ENCODE measurements at regions not wholly inside any gene's neighbourhood (a gene's known extent, or its start where the extent isn't known, plus 50 kb on each side); places are given as distances from the start of the nearest gene placed in this dataset.
A peak's percentile ranks its signal among the peaks of the same experiment; 100 is the strongest.

DNA sequence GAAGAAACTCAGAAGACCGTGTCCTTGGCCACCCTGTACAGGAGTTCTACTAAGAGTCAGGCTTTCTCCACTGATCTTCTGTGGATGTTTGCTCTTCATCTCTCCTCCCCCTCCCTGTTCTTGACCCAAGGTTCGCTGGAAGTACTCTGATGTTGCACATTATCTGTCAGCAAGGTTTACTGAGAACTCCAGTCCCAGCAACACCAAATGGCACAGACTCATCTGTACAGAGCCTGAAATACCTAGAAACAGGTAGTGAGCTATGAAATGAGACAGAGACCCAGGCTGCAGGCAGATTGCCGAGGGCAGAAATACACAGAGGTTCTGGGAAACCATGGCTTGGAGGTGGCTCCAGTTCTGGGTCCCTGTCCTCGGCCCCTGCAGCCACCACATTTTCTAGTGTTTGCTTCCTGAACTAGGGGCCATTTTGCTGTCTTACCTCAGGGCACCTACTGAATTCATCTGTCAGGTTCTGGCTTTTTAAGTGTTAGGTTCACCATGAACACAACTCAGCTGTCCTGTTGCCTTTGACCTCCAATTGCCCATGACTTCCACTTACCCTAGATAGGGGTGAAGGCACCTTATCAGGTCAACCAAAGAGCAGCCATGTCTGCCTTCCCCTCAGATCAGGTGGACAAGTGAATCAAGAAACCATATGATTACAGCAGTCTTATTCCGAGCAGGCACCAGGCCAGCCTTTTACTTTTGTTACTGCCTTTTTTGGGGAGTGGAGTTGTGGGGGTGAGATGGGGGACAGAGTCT lies 92.2 kb downstream of the CDC7 start:
- Histone ChIP-seq H3K4me3 (ENCODE audit: low read length) (no peak overlapping the region), H3K36me3 (ENCODE audit: insufficient read depth, low read length) (no peaks in the 10 kb centered on the region), H3K4me1 (ENCODE audit: control insufficient read depth, insufficient read depth, low read length) (no peaks in the 10 kb centered on the region), H3K9me3 (replicated peaks; ENCODE audit: low read length) (no peaks in the 10 kb centered on the region), H3K9ac (ENCODE audit: low read depth, low read length) (no peak overlapping the region), H3K27me3 (ENCODE audit: control insufficient read depth, insufficient read depth, low read length) (peaks cover 3% of the 10 kb centered on the region), H3K4me2 (ENCODE audit: low read length) (no peak overlapping the region)

DNA sequence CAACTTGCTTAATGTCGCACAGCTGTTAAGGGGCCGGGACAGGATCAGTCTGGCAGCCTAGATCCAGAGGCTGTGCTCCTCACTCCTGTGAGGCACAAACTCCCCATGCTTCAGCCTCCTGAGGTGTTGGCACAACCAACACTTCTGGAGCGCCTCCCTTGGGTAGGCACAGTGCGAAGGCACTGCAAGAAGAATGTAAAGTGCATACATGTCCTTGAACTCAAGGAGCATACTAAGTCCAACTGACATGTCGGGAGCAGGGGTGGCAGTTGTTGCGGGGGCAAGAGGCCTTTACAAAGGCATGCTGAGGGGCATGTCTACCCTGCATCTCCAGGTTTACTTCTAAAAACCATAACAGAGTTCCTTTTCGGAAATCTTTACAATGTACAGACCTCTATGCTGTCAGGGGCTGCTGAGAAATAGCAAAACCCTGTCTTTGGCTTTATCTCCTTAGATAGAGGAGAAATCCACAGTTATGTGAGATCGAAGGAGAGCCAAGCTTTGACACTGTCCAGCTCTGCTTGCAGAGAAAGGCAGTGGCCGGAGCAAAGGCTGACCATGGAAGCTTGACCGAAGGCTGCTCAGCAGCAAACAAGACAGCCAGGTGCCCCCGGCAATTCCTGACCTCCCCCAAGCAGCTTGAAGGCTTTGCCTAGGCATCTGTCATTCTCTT lies 93.9 kb downstream of the CDC7 start:
- peaks cover 3% of the 10 kb centered on the region for H3K27me3 ChIP-seq (ENCODE audit: control insufficient read depth, insufficient read depth, low read length)
- H3K4me2 ChIP-seq (ENCODE audit: low read length): no peak overlapping the region
- no peaks in the 10 kb centered on the region for H3K36me3 ChIP-seq (ENCODE audit: insufficient read depth, low read length)
- no peaks in the 10 kb centered on the region for H3K4me1 ChIP-seq (ENCODE audit: control insufficient read depth, insufficient read depth, low read length)
- H3K9me3 ChIP-seq (replicated peaks; ENCODE audit: low read length): no peaks in the 10 kb centered on the region
- no peak overlapping the region for H3K4me3 ChIP-seq (ENCODE audit: low read length)
- H3K9ac ChIP-seq (ENCODE audit: low read depth, low read length): no peak overlapping the region

GRCh38 chr1:91596474-91596873 lies 95.8 kb downstream of the CDC7 start:
- no peaks in the 10 kb centered on the region for H3K36me3 ChIP-seq (ENCODE audit: insufficient read depth, low read length)
- H3K27me3 ChIP-seq (ENCODE audit: control insufficient read depth, insufficient read depth, low read length): no peaks in the 10 kb centered on the region
- H3K9me3 ChIP-seq (replicated peaks; ENCODE audit: low read length): no peaks in the 10 kb centered on the region
- no peak overlapping the region for H3K4me3 ChIP-seq (ENCODE audit: low read length)
- H3K4me1 ChIP-seq (ENCODE audit: control insufficient read depth, insufficient read depth, low read length): no peaks in the 10 kb centered on the region
- no peak overlapping the region for H3K4me2 ChIP-seq (ENCODE audit: low read length)
- no peak overlapping the region for H3K9ac ChIP-seq (ENCODE audit: low read depth, low read length)

- Histone ChIP-seq H3K9ac (ENCODE audit: low read depth, low read length) (no peak overlapping the region), H3K4me3 (ENCODE audit: low read length) (no peak overlapping the region), H3K36me3 (ENCODE audit: insufficient read depth, low read length) (no peaks in the 10 kb centered on the region), H3K9me3 (replicated peaks; ENCODE audit: low read length) (no peaks in the 10 kb centered on the region), H3K27me3 (ENCODE audit: control insufficient read depth, insufficient read depth, low read length) (no peaks in the 10 kb centered on the region), H3K4me2 (ENCODE audit: low read length) (no peak overlapping the region), H3K4me1 (ENCODE audit: control insufficient read depth, insufficient read depth, low read length) (no peaks in the 10 kb centered on the region)
Observed at GRCh38 chr1:91597215-91597614, 96.6 kb downstream of the CDC7 start.

- Histone ChIP-seq H3K9me3 (replicated peaks; ENCODE audit: low read length) (no peaks in the 10 kb centered on the region), H3K9ac (ENCODE audit: low read depth, low read length) (no peak overlapping the region), H3K36me3 (ENCODE audit: insufficient read depth, low read length) (no peaks in the 10 kb centered on the region), H3K4me3 (ENCODE audit: low read length) (no peak overlapping the region), H3K4me1 (ENCODE audit: control insufficient read depth, insufficient read depth, low read length) (peaks cover 8% of the 10 kb centered on the region), H3K4me2 (ENCODE audit: low read length) (no peak overlapping the region), H3K27me3 (ENCODE audit: control insufficient read depth, insufficient read depth, low read length) (no peaks in the 10 kb centered on the region)
Observed at GRCh38 chr1:91600431-91601337, 100.0 kb downstream of the CDC7 start.

GRCh38 chr1:91601554-91602376 lies 101.1 kb downstream of the CDC7 start:
- no peak overlapping the region for H3K9ac ChIP-seq (ENCODE audit: low read depth, low read length)

DNA sequence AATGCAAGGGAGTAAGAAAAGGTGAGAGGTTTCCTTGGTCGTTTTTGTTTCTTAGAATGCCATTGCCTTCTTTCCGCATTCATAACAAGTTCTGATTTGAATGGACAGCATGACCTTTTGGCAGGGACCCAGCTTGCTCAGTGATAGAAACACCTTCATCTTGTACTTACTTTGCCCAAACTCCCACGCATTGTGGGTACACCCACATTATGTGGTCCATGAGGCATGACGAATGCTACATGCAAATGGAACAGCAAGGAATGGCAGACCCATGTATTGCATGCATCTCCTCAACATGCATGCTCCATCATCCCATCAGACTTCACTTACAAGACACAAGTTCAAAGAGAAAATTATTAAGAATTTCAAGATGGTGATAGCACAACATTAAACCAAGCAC lies 102.8 kb downstream of the CDC7 start:
- no peak overlapping the region for H3K9ac ChIP-seq (ENCODE audit: low read depth, low read length)
- H3K9me3 ChIP-seq (replicated peaks; ENCODE audit: low read length): no peaks in the 10 kb centered on the region
- H3K4me1 ChIP-seq (ENCODE audit: control insufficient read depth, insufficient read depth, low read length): peaks cover 8% of the 10 kb centered on the region
- no peak overlapping the region for H3K4me2 ChIP-seq (ENCODE audit: low read length)
- no peaks in the 10 kb centered on the region for H3K27me3 ChIP-seq (ENCODE audit: control insufficient read depth, insufficient read depth, low read length)
- no peak overlapping the region for H3K4me3 ChIP-seq (ENCODE audit: low read length)
- H3K36me3 ChIP-seq (ENCODE audit: insufficient read depth, low read length): no peaks in the 10 kb centered on the region

More at GRCh38 chr1:91601554-91602376, 101.1 kb downstream of the CDC7 start:
- Histone ChIP-seq H3K9me3 (replicated peaks; ENCODE audit: low read length) (no peaks in the 10 kb centered on the region), H3K4me3 (ENCODE audit: low read length) (no peak overlapping the region), H3K4me2 (ENCODE audit: low read length) (no peak overlapping the region), H3K4me1 (ENCODE audit: control insufficient read depth, insufficient read depth, low read length) (peaks cover 8% of the 10 kb centered on the region), H3K27me3 (ENCODE audit: control insufficient read depth, insufficient read depth, low read length) (no peaks in the 10 kb centered on the region), H3K36me3 (ENCODE audit: insufficient read depth, low read length) (no peaks in the 10 kb centered on the region)

DNA sequence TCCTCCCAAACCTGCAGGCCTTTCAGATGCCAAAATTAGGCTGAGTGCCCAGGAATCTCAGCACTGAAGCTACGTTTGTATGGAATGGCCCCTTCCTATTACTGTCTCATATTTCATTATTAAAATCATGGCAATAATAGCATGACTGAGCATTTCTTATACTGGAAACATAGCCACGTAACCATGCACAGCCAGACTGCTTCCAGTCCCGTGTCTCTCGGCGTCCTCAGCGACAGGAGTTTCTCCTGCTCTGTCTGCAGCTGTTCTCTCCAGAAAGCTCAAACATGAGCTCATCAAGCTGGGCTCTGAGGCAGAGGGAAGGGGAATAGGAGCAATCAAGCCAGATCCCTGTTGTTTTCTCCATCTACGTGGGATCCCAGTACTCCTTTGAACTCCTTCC lies 104.0 kb downstream of the CDC7 start:
- H3K9me3 ChIP-seq (replicated peaks; ENCODE audit: low read length): no peaks in the 10 kb centered on the region
- H3K36me3 ChIP-seq (ENCODE audit: insufficient read depth, low read length): no peaks in the 10 kb centered on the region
- H3K27me3 ChIP-seq (ENCODE audit: control insufficient read depth, insufficient read depth, low read length): no peaks in the 10 kb centered on the region
- H3K4me1 ChIP-seq (ENCODE audit: control insufficient read depth, insufficient read depth, low read length): peaks cover 17% of the 10 kb centered on the region
- H3K4me3 ChIP-seq (ENCODE audit: low read length): no peak overlapping the region
- H3K9ac ChIP-seq (ENCODE audit: low read depth, low read length): peak overlapping the region; percentile 42
- H3K4me2 ChIP-seq (ENCODE audit: low read length): no peak overlapping the region

DNA sequence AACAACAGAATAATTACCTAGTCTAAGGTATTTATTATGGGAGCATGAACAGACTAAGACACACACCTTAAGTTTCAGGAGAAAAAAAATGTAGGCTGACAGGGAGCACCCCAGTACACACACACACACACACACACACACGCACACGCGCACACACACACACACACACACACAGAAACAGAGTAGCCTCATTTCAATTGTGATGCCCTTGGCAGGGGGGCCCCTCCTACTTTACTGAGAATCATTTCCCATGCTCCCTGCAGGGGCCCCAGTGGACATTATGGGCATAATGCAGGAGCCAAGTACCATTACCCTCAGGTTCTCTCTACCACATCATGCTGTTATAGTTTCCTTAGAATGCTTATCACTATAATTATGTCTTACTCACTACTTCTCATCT lies 104.9 kb downstream of the CDC7 start:
- H3K36me3 ChIP-seq (ENCODE audit: insufficient read depth, low read length): no peaks in the 10 kb centered on the region
- no peak overlapping the region for H3K9ac ChIP-seq (ENCODE audit: low read depth, low read length)
- H3K27me3 ChIP-seq (ENCODE audit: control insufficient read depth, insufficient read depth, low read length): no peaks in the 10 kb centered on the region
- H3K9me3 ChIP-seq (replicated peaks; ENCODE audit: low read length): no peaks in the 10 kb centered on the region
- no peak overlapping the region for H3K4me3 ChIP-seq (ENCODE audit: low read length)
- H3K4me1 ChIP-seq (ENCODE audit: control insufficient read depth, insufficient read depth, low read length): peaks cover 22% of the 10 kb centered on the region
- no peak overlapping the region for H3K4me2 ChIP-seq (ENCODE audit: low read length)

DNA sequence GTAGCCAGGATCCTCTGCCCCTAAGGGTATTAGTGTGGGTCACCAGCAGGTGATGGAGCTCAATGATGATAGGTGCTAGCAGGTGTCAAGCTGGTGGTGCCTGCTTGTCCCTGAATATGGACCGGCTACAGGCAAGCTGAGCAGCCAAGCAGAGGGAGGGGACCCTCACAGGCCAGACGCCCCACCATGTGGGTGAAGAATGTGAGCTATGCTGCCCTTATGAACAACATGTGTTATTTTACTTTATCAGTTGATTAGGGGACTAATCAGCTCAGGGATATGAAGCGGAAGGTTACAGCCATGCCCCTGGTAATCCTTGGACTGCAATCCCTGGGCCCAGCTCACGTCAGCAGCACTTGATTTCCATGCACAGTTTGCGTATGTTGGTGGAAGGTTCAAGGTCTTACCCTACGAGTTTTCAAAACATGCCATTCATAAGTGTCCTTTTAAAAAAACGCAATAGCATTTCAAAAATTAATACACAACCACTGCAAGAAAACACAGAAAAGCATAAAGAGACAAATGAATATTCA lies 106.0 kb downstream of the CDC7 start:
- Histone ChIP-seq H3K36me3 (ENCODE audit: insufficient read depth, low read length) (no peaks in the 10 kb centered on the region), H3K9me3 (replicated peaks; ENCODE audit: low read length) (no peaks in the 10 kb centered on the region), H3K9ac (ENCODE audit: low read depth, low read length) (no peak overlapping the region), H3K4me3 (ENCODE audit: low read length) (no peak overlapping the region), H3K4me1 (ENCODE audit: control insufficient read depth, insufficient read depth, low read length) (peaks cover 22% of the 10 kb centered on the region), H3K27me3 (ENCODE audit: control insufficient read depth, insufficient read depth, low read length) (no peaks in the 10 kb centered on the region), H3K4me2 (ENCODE audit: low read length) (no peak overlapping the region)
